Mesenchymal stem cell (in vitro differentiated cells and primary cell): ENCODE measurements at regions not wholly inside any gene's neighbourhood (a gene's known extent, or its start where the extent isn't known, plus 50 kb on each side); places are given as distances from the start of the nearest gene placed in this dataset.

Source experiments
- DNase-seq: peaks from one replicate; pipeline ENCODE4 v3.0.0-alpha.2; 2013
- H2AFZ ChIP-seq: one replicate; pipeline ENCODE4 v1.6.1; 2013; ENCODE audit warnings: low read depth, mild to moderate bottlenecking, control low read depth, inconsistent platforms, low read length, moderate library complexity
- H2AK5ac ChIP-seq: 2 replicates; pipeline ENCODE4 v1.6.1; 2013; ENCODE audit warnings: low read length, moderate library complexity, mild to moderate bottlenecking, inconsistent platforms; ENCODE audit not compliant: severe bottlenecking
- H2BK120ac ChIP-seq: one replicate; pipeline ENCODE4 v1.6.1; 2013; ENCODE audit warnings: low read depth, mild to moderate bottlenecking, inconsistent platforms, low read length, moderate library complexity
- H2BK12ac ChIP-seq, 2 experiments: one replicate each; pipeline ENCODE4 v1.6.1; 2013; ENCODE audit warnings: inconsistent platforms in 2 of 2, low read length in 2 of 2, mild to moderate bottlenecking in 2 of 2, moderate library complexity in 2 of 2, control low read depth in 1 of 2
- H2BK15ac ChIP-seq: one replicate; pipeline ENCODE4 v1.6.1; 2013; ENCODE audit warnings: mild to moderate bottlenecking, low read depth, inconsistent platforms; ENCODE audit not compliant: poor library complexity, severe bottlenecking
- H2BK5ac ChIP-seq: 2 replicates; pipeline ENCODE4 v1.6.1; 2013; ENCODE audit warnings: low read depth, mild to moderate bottlenecking, low read length, control low read depth, inconsistent platforms; ENCODE audit not compliant: poor library complexity, severe bottlenecking
- H3K14ac ChIP-seq, 2 experiments: one replicate each; pipeline ENCODE4 v1.6.1; 2013; ENCODE audit warnings: inconsistent platforms in 2 of 2, low read length in 2 of 2, control low read depth in 1 of 2, mild to moderate bottlenecking in 1 of 2, moderate library complexity in 1 of 2
- H3K18ac ChIP-seq, 2 experiments: one replicate each; pipeline ENCODE4 v1.6.1; 2013; ENCODE audit warnings: inconsistent platforms in 2 of 2, low read length in 2 of 2, control low read depth in 1 of 2, low read depth in 1 of 2, mild to moderate bottlenecking in 1 of 2
- H3K23ac ChIP-seq, 2 experiments: one replicate each; pipeline ENCODE4 v1.6.1; 2013; ENCODE audit warnings: inconsistent platforms in 2 of 2, low read length in 2 of 2, mild to moderate bottlenecking in 2 of 2, moderate library complexity in 2 of 2, control low read depth in 1 of 2
- H3K27ac ChIP-seq: 2 replicates; pipeline ENCODE4 v1.5.1; 2013; ENCODE audit warnings: mild to moderate bottlenecking, moderate library complexity, low read length, control low read depth, inconsistent platforms; ENCODE audit not compliant: poor library complexity, severe bottlenecking
- H3K27me3 ChIP-seq, 2 experiments: 2 replicates each; pipeline versions ENCODE4 v1.6.1 to v1.7.0; 2013; ENCODE audit warnings: low read length in 2 of 2, mild to moderate bottlenecking in 2 of 2, moderate library complexity in 2 of 2, control low read depth in 1 of 2, inconsistent platforms in 1 of 2; ENCODE audit not compliant: control insufficient read depth in 1 of 2, insufficient read depth in 1 of 2
- H3K36me3 ChIP-seq, 2 experiments: 2 replicates each; pipeline versions ENCODE4 v1.6.1 to v1.7.0; 2013; ENCODE audit warnings: low read length in 2 of 2, control low read depth in 1 of 2, inconsistent platforms in 1 of 2, low read depth in 1 of 2, mild to moderate bottlenecking in 1 of 2; ENCODE audit not compliant: insufficient read depth in 2 of 2, control insufficient read depth in 1 of 2
- H3K4ac ChIP-seq, 2 experiments: one replicate each; pipeline ENCODE4 v1.6.1; 2013; ENCODE audit warnings: inconsistent platforms in 2 of 2, low read length in 2 of 2, mild to moderate bottlenecking in 2 of 2, moderate library complexity in 2 of 2, control low read depth in 1 of 2, low read depth in 1 of 2
- H3K4me1 ChIP-seq: 2 replicates; pipeline ENCODE4 v1.6.1; 2013; ENCODE audit warnings: low read depth, low read length, control low read depth; ENCODE audit not compliant: control insufficient read depth, insufficient read depth
- H3K4me2 ChIP-seq: 2 replicates; pipeline ENCODE4 v1.6.1; 2013; ENCODE audit warnings: low read length, mild to moderate bottlenecking, inconsistent platforms; ENCODE audit not compliant: poor library complexity, severe bottlenecking
- H3K4me3 ChIP-seq, 2 experiments: 2 replicates each; pipeline versions ENCODE4 v1.5.1 to v1.7.0; 2013; ENCODE audit warnings: low read length in 2 of 2, mild to moderate bottlenecking in 2 of 2, control low read depth in 1 of 2, low read depth in 1 of 2; ENCODE audit not compliant: insufficient read depth in 1 of 2
- H3K79me1 ChIP-seq: replicated peaks from 2 replicates; pipeline ENCODE4 v1.6.1; 2013; ENCODE audit warnings: mild to moderate bottlenecking, control low read depth, low read length, inconsistent platforms; ENCODE audit not compliant: poor library complexity, severe bottlenecking
- H3K9ac ChIP-seq: 2 replicates; pipeline ENCODE4 v1.7.0; 2013; ENCODE audit warnings: mild to moderate bottlenecking, low read length, moderate library complexity
- H3K9me3 ChIP-seq: 2 replicates; pipeline ENCODE4 v1.7.0; 2013; ENCODE audit warnings: mild to moderate bottlenecking, low read length; ENCODE audit not compliant: control insufficient read depth
- H4K8ac ChIP-seq: one replicate; pipeline ENCODE4 v1.6.1; 2013; ENCODE audit warnings: inconsistent platforms, mild to moderate bottlenecking, low read length, moderate library complexity
- H4K91ac ChIP-seq: one replicate; pipeline ENCODE4 v1.6.1; 2013; ENCODE audit warnings: mild to moderate bottlenecking, low read length, inconsistent platforms
- WGBS: methylation state at CpG from one replicate; pipeline ENCODE4 v1.1.7; 2013; ENCODE audit warnings: mixed read lengths; 5-methylcytosine and 5-hydroxymethylcytosine counted together

GRCh38 chr12:94062194-94062593 lies 86.2 kb upstream of the PLXNC1 start:
- no peak overlapping the region for H2AFZ ChIP-seq
- H3K9me3 ChIP-seq, result no peaks in the 10 kb centered on the region
- H3K14ac ChIP-seq, result no peak overlapping the region
- no peak overlapping the region for H4K8ac ChIP-seq
- H3K23ac ChIP-seq, result no peak overlapping the region
- H3K27me3 ChIP-seq, result no peaks in the 10 kb centered on the region
- no peak overlapping the region for H2AK5ac ChIP-seq
- no peak overlapping the region for H3K4ac ChIP-seq
- no peak overlapping the region for H3K4me3 ChIP-seq
- H2BK15ac ChIP-seq, result no peak overlapping the region
- H3K27ac ChIP-seq, result no peak overlapping the region
- H3K4me1 ChIP-seq, result peaks cover 2% of the 10 kb centered on the region
- no peak overlapping the region for H3K18ac ChIP-seq
- H3K4me2 ChIP-seq, result no peak overlapping the region
- no CpG with 5 or more reads among the region's 1 CpG for WGBS
- no peak overlapping the region for H2BK120ac ChIP-seq
- no peak overlapping the region for H2BK12ac ChIP-seq
- DNase-seq, result no peak
- no peak overlapping the region for H2BK5ac ChIP-seq
- no peaks in the 10 kb centered on the region for H3K36me3 ChIP-seq
- no peaks in the 10 kb centered on the region for H3K79me1 ChIP-seq
- H4K91ac ChIP-seq, result no peak overlapping the region
- H3K9ac ChIP-seq, result no peak overlapping the region

GRCh38 chr12:94062796-94063635 lies 85.4 kb upstream of the PLXNC1 start:
- 75% methylated on average over 4 of the region's 4 CpGs for WGBS
- H3K79me1 ChIP-seq, result no peaks in the 10 kb centered on the region
- no peak overlapping the region for H4K91ac ChIP-seq
- H3K27ac ChIP-seq, result no peak overlapping the region
- no peak overlapping the region for H2BK120ac ChIP-seq
- H3K4me1 ChIP-seq, result no peaks in the 10 kb centered on the region
- no peak overlapping the region for H4K8ac ChIP-seq
- H3K4me3 ChIP-seq, result no peak overlapping the region
- H3K14ac ChIP-seq, result no peak overlapping the region
- H2AK5ac ChIP-seq, result no peak overlapping the region
- no peaks in the 10 kb centered on the region for H3K9me3 ChIP-seq
- no peaks in the 10 kb centered on the region for H3K36me3 ChIP-seq
- no peak overlapping the region for H2BK5ac ChIP-seq
- H3K9ac ChIP-seq, result no peak overlapping the region
- DNase-seq, result no peak
- H3K18ac ChIP-seq, result no peak overlapping the region
- no peak overlapping the region for H2BK12ac ChIP-seq
- H2AFZ ChIP-seq, result no peak overlapping the region
- H2BK15ac ChIP-seq, result no peak overlapping the region
- H3K23ac ChIP-seq, result no peak overlapping the region
- H3K4ac ChIP-seq, result no peak overlapping the region
- no peak overlapping the region for H3K4me2 ChIP-seq
- H3K27me3 ChIP-seq, result no peaks in the 10 kb centered on the region

GRCh38 chr12:94070520-94070919 lies 77.9 kb upstream of the PLXNC1 start:
- no peak overlapping the region for H2AFZ ChIP-seq
- H3K27me3 ChIP-seq, result no peaks in the 10 kb centered on the region
- H2BK15ac ChIP-seq, result no peak overlapping the region
- no peaks in the 10 kb centered on the region for H3K79me1 ChIP-seq
- DNase-seq, result no peak
- no peak overlapping the region for H3K14ac ChIP-seq
- no peak overlapping the region for H3K4me3 ChIP-seq
- H3K18ac ChIP-seq, result no peak overlapping the region
- H4K8ac ChIP-seq, result no peak overlapping the region
- no peak overlapping the region for H3K27ac ChIP-seq
- no peak overlapping the region for H3K4ac ChIP-seq
- no peak overlapping the region for H2BK120ac ChIP-seq
- peaks cover 3% of the 10 kb centered on the region for H3K9me3 ChIP-seq
- H4K91ac ChIP-seq, result no peak overlapping the region
- no peak overlapping the region for H3K9ac ChIP-seq
- H2BK12ac ChIP-seq, result no peak overlapping the region
- no peaks in the 10 kb centered on the region for H3K4me1 ChIP-seq
- no peak overlapping the region for H3K23ac ChIP-seq
- H2BK5ac ChIP-seq, result no peak overlapping the region
- no peak overlapping the region for H3K4me2 ChIP-seq
- no peaks in the 10 kb centered on the region for H3K36me3 ChIP-seq
- H2AK5ac ChIP-seq, result no peak overlapping the region
- 85% methylated on average over 3 of the region's 5 CpGs for WGBS

- H3K27ac ChIP-seq, result no peak overlapping the region
- H3K4ac ChIP-seq, result no peak overlapping the region
- no peak overlapping the region for H2BK15ac ChIP-seq
- WGBS, result 80% methylated on average over 2 of the region's 2 CpGs
- no peak overlapping the region for H2BK12ac ChIP-seq
- no peak overlapping the region for H4K91ac ChIP-seq
- no peak overlapping the region for H2AFZ ChIP-seq
- no peak overlapping the region for H3K4me2 ChIP-seq
- no peak overlapping the region for H3K23ac ChIP-seq
- no peak overlapping the region for H3K4me3 ChIP-seq
- no peaks in the 10 kb centered on the region for H3K27me3 ChIP-seq
- peak overlapping the region in 1 of 2 experiments; percentile 43 for H3K18ac ChIP-seq
- no peak overlapping the region for H2BK120ac ChIP-seq
- H2AK5ac ChIP-seq, result no peak overlapping the region
- DNase-seq, result no peak
- no peaks in the 10 kb centered on the region for H3K36me3 ChIP-seq
- H3K4me1 ChIP-seq, result no peaks in the 10 kb centered on the region
- H3K9ac ChIP-seq, result no peak overlapping the region
- H3K14ac ChIP-seq, result no peak overlapping the region
- H2BK5ac ChIP-seq, result no peak overlapping the region
- peaks cover 3% of the 10 kb centered on the region for H3K9me3 ChIP-seq
- H3K79me1 ChIP-seq, result no peaks in the 10 kb centered on the region
- H4K8ac ChIP-seq, result no peak overlapping the region
Measured at GRCh38 chr12:94071258-94071657, 77.1 kb upstream of the PLXNC1 start.
